H1 (cell line): ENCODE measurements at regions not wholly inside any gene's neighbourhood (a gene's known extent, or its start where the extent isn't known, plus 50 kb on each side); places are given as distances from the start of the nearest gene placed in this dataset.

Source experiments
- CTCF ChIA-PET: fragments of 300-600 bp; sonication (Branson Sonifier 250); formaldehyde crosslinking; loops from one replicate; lab custom pipeline; 2021; ENCODE audit not compliant: partially characterized antibody; lab: Charles Lee
- POLR2A ChIA-PET: fragments of 300-600 bp; sonication (Branson Sonifier 250); formaldehyde crosslinking; loops from one replicate; lab custom pipeline; 2021; ENCODE audit warnings: inconsistent platforms; ENCODE audit not compliant: partially characterized antibody; lab: Charles Lee
- DNase-seq, 2 experiments: peaks; one replicate each; pipeline versions ENCODE4 v3.0.0 to v3.0.0-alpha.2; 2010 to 2022; ENCODE audit warnings: low spot score in 2 of 2, low read depth in 1 of 2, mixed read lengths in 1 of 2
- FAIRE-seq: peaks from 2 replicates; lab custom pipeline; 2011; peaks lifted over from hg19 to GRCh38; lab: Jason Lieb, UNC
- H2AFZ ChIP-seq: 2 replicates; pipeline ENCODE4 v1.8.1; 2012; ENCODE audit warnings: low read length, inconsistent platforms
- H2AK5ac ChIP-seq: 2 replicates; pipeline ENCODE4 v1.6.1; 2013; ENCODE audit warnings: low read depth, low read length
- H2BK120ac ChIP-seq: replicated peaks from 2 replicates; pipeline ENCODE3; 2013; ENCODE audit warnings: low read depth, low read length, inconsistent platforms
- H2BK12ac ChIP-seq: 2 replicates; pipeline ENCODE4 v1.6.1; 2013; ENCODE audit warnings: low read depth, low read length
- H2BK15ac ChIP-seq: 2 replicates; pipeline ENCODE4 v1.6.1; 2013; ENCODE audit warnings: low read length
- H2BK20ac ChIP-seq: 2 replicates; pipeline ENCODE4 v1.6.1; 2013; ENCODE audit warnings: low read length
- H2BK5ac ChIP-seq: 2 replicates; pipeline ENCODE4 v1.6.1; 2013; ENCODE audit warnings: low read depth, low read length
- H3K14ac ChIP-seq: 2 replicates; pipeline ENCODE4 v1.6.1; 2013; ENCODE audit warnings: inconsistent platforms; ENCODE audit not compliant: insufficient read length
- H3K18ac ChIP-seq: 2 replicates; pipeline ENCODE4 v1.6.1; 2013; ENCODE audit warnings: low read length; ENCODE audit errors: extremely low read depth
- H3K23ac ChIP-seq: 2 replicates; pipeline ENCODE4 v1.6.1; 2013; ENCODE audit warnings: inconsistent platforms; ENCODE audit not compliant: insufficient read length
- H3K23me2 ChIP-seq: 2 replicates; pipeline ENCODE4 v1.6.1; 2013; ENCODE audit warnings: low read depth, low read length
- H3K27ac ChIP-seq: 2 replicates; pipeline ENCODE4 v1.6.1; 2011; ENCODE audit warnings: low read depth, low read length, inconsistent platforms
- H3K27me3 ChIP-seq, 4 experiments: replicated peaks in 1 of 4; 1 replicate in 1 of 4; 2 replicates in 3 of 4; pipeline versions ENCODE4 v1.6.1 to v1.8.1; 2011 to 2013; ENCODE audit warnings: low read length in 3 of 4, mild to moderate bottlenecking in 3 of 4, inconsistent platforms in 2 of 4, mixed read lengths in 2 of 4, moderate library complexity in 1 of 4; ENCODE audit not compliant: control insufficient read depth in 3 of 4, insufficient read depth in 3 of 4; ENCODE audit errors: extremely low read depth in 1 of 4
- H3K36me3 ChIP-seq, 4 experiments: 2 replicates each; pipeline versions ENCODE4 v1.6.1 to v1.8.1; 2011 to 2013; ENCODE audit warnings: mild to moderate bottlenecking in 4 of 4, low read length in 3 of 4, moderate library complexity in 2 of 4, control low read depth in 1 of 4, inconsistent platforms in 1 of 4; ENCODE audit not compliant: insufficient read depth in 4 of 4, control insufficient read depth in 2 of 4
- H3K4ac ChIP-seq: replicated peaks from 2 replicates; pipeline ENCODE3; 2013; ENCODE audit warnings: low read length, low read depth, mixed read lengths, inconsistent platforms; ENCODE audit not compliant: insufficient read length
- H3K4me1 ChIP-seq, 4 experiments: replicated peaks in 1 of 4; 1 replicate in 1 of 4; 2 replicates in 3 of 4; pipeline versions ENCODE4 v1.6.1 to v1.8.1; 2011 to 2013; ENCODE audit warnings: low read length in 3 of 4, inconsistent platforms in 2 of 4, mixed read lengths in 1 of 4; ENCODE audit not compliant: insufficient read depth in 4 of 4, control insufficient read depth in 3 of 4
- H3K4me2 ChIP-seq, 2 experiments: 2 replicates each; pipeline versions ENCODE4 v1.6.1 to v1.8.1; 2011 to 2013; ENCODE audit warnings: low read depth in 2 of 2, low read length in 2 of 2, control low read depth in 1 of 2, inconsistent platforms in 1 of 2, mild to moderate bottlenecking in 1 of 2; ENCODE audit not compliant: insufficient read depth in 1 of 2
- H3K4me3 ChIP-seq, 4 experiments: fragments of 200-600, 300-600 bp in 1 of 4; sonication (generic), shearing (Covaris generic), sonication (Bioruptor Twin) in 1 of 4; 2 replicates each; pipeline versions ENCODE4 v1.5.1 to v1.8.1; 2011 to 2016; ENCODE audit warnings: low read length in 4 of 4, low read depth in 3 of 4, control low read depth in 2 of 4, inconsistent platforms in 2 of 4, mild to moderate bottlenecking in 2 of 4, mixed read lengths in 1 of 4, moderate library complexity in 1 of 4; ENCODE audit not compliant: insufficient read depth in 2 of 4; ENCODE audit errors: extremely low read depth in 1 of 4
- H3K56ac ChIP-seq: replicated peaks from 2 replicates; pipeline ENCODE3; 2013; ENCODE audit warnings: low read depth, mild to moderate bottlenecking, mixed read lengths, low read length, inconsistent platforms; ENCODE audit not compliant: insufficient read length
- H3K79me1 ChIP-seq: 2 replicates; pipeline ENCODE4 v1.6.1; 2013; ENCODE audit warnings: low read depth, low read length, control low read depth
- H3K79me2 ChIP-seq, 2 experiments: 2 replicates each; pipeline versions ENCODE4 v1.6.1 to v1.8.1; 2012 to 2013; ENCODE audit warnings: low read length in 2 of 2, mild to moderate bottlenecking in 2 of 2, inconsistent platforms in 1 of 2; ENCODE audit not compliant: insufficient read depth in 2 of 2, control insufficient read depth in 1 of 2
- H3K9ac ChIP-seq, 4 experiments: replicated peaks in 1 of 4; 1 replicate in 1 of 4; 2 replicates in 3 of 4; pipeline versions ENCODE4 v1.6.1 to v1.8.1; 2011 to 2013; ENCODE audit warnings: low read depth in 3 of 4, low read length in 3 of 4, control low read depth in 2 of 4, mild to moderate bottlenecking in 2 of 4, moderate library complexity in 2 of 4, inconsistent platforms in 1 of 4; ENCODE audit errors: extremely low read depth in 1 of 4
- H3K9me3 ChIP-seq, 2 experiments: 2 replicates each; pipeline versions ENCODE4 v1.6.1 to v1.8.1; 2012 to 2013; ENCODE audit warnings: mild to moderate bottlenecking in 2 of 2, moderate library complexity in 2 of 2, control low read depth in 1 of 2, inconsistent platforms in 1 of 2, low read depth in 1 of 2, low read length in 1 of 2, mixed read lengths in 1 of 2; ENCODE audit not compliant: insufficient read depth in 2 of 2
- H4K20me1 ChIP-seq, 2 experiments: replicated peaks in 1 of 2; 2 replicates each; pipeline versions ENCODE3 to v1.8.1; 2011 to 2013; ENCODE audit warnings: inconsistent platforms in 2 of 2, low read length in 2 of 2, mild to moderate bottlenecking in 1 of 2; ENCODE audit not compliant: insufficient read depth in 2 of 2, control insufficient read depth in 1 of 2
- H4K5ac ChIP-seq: 2 replicates; pipeline ENCODE4 v1.6.1; 2013; ENCODE audit warnings: low read length, low read depth, mixed read lengths, inconsistent platforms; ENCODE audit not compliant: insufficient read length
- H4K8ac ChIP-seq: 2 replicates; pipeline ENCODE4 v1.8.0; 2013; ENCODE audit warnings: mild to moderate bottlenecking, moderate library complexity, low read length, inconsistent platforms; ENCODE audit not compliant: insufficient read depth; ENCODE audit errors: extremely low read depth
- H4K91ac ChIP-seq: replicated peaks from 2 replicates; pipeline ENCODE3; 2013; ENCODE audit warnings: low read length, mixed read lengths, inconsistent platforms; ENCODE audit not compliant: insufficient read length
- CBX8 ChIP-seq: fragments of 300-800, 300-1000 bp; sonication (generic); IDR thresholded peaks from 2 replicates; pipeline ENCODE4 v1.7.1; 2016; ENCODE audit warnings: low read depth, low read length, borderline replicate concordance
- CEBPB ChIP-seq: IDR thresholded peaks from 2 replicates; pipeline ENCODE4 v1.6.1; 2012; ENCODE audit warnings: low read depth, low read length
- CHD1 ChIP-seq: IDR thresholded peaks from 2 replicates; pipeline ENCODE4 v1.6.1; 2012; ENCODE audit warnings: low read depth, low read length, improper control_type of control experiment
- CTCF ChIP-seq, 3 experiments: IDR thresholded peaks; 1 replicate in 2 of 3; 2 replicates in 1 of 3; pipeline versions ENCODE4 v1.5.1 to v1.6.1; 2011; ENCODE audit warnings: low read length in 3 of 3, mild to moderate bottlenecking in 3 of 3, inconsistent platforms in 2 of 3, low read depth in 1 of 3, moderate library complexity in 1 of 3; ENCODE audit not compliant: insufficient read depth in 1 of 3; ENCODE audit errors: control extremely low read depth in 1 of 3
- EZH2 ChIP-seq: fragments of 200-600 bp; sonication (generic); IDR thresholded peaks from 2 replicates; pipeline ENCODE4 v1.7.1; 2012; ENCODE audit warnings: low read depth, mild to moderate bottlenecking, moderate library complexity, low read length, inconsistent platforms; ENCODE audit not compliant: severe bottlenecking
- JUN ChIP-seq: IDR thresholded peaks from 2 replicates; pipeline ENCODE4 v1.6.1; 2011; ENCODE audit warnings: low read depth, mild to moderate bottlenecking, improper control_type of control experiment, low read length
- SP4 ChIP-seq: IDR thresholded peaks from 2 replicates; pipeline ENCODE4 v1.6.1; 2012; ENCODE audit warnings: low read length, inconsistent platforms
- TEAD4 ChIP-seq: IDR thresholded peaks from 2 replicates; pipeline ENCODE4 v1.6.1; 2012; ENCODE audit warnings: low read depth, low read length, inconsistent platforms, mixed read lengths
- WGBS, 2 experiments: shearing (Covaris generic) in 1 of 2; methylation state at CpG; one replicate each; pipeline versions ENCODE4 v1.1.6 to v1.1.7; 2013 to 2015; ENCODE audit warnings: low lambda C conversion rate in 2 of 2, mixed read lengths in 2 of 2, inconsistent platforms in 1 of 2, low coverage in 1 of 2, missing lambda C conversion rate in 1 of 2; ENCODE audit not compliant: insufficient replicate concordance in 2 of 2, insufficient coverage in 1 of 2, insufficient read length in 1 of 2; ENCODE audit errors: extremely low coverage in 1 of 2, missing lambda C conversion rate in 1 of 2; 5-methylcytosine and 5-hydroxymethylcytosine counted together
- TF ChIP-seq, protein P1 (sequence below): IDR thresholded peaks from 2 replicates; pipeline ENCODE4 v1.6.1; 2012; ENCODE audit warnings: inconsistent platforms

GRCh38 chr18:27713037-27713737 lies 463.7 kb downstream of the CDH2 start:
- Histone ChIP-seq H3K4ac (no peak overlapping the region), H3K14ac (no peak overlapping the region), H2AK5ac (no peak overlapping the region), H3K56ac (no peak overlapping the region), H4K91ac (no peak overlapping the region), H3K27ac (no peak overlapping the region), H4K5ac (no peak overlapping the region), H2AFZ (no peak overlapping the region), H2BK12ac (no peak overlapping the region), H3K4me1 (peaks cover 8 to 26% (median 17%) of the 10 kb centered on the region in 4 experiments; a peak in 5 of 7 replicates), H3K9ac (no peak overlapping the region), H3K27me3 (no peaks in the 10 kb centered on the region), H2BK120ac (no peak overlapping the region)
- ChIA-PET CTCF (interaction anchor here (0.7 to 2.3 kb wide), 4 partner anchors 28 to 42 kb away, joined by 3 to 8 read pairs (median 6); no protein-coding TSS in a partner anchor), POLR2A (no interaction called here)
- 5% methylated on average over 2 of the region's 2 CpGs; no CpG with 5 or more reads in 1 of the 2 experiments for whole genome bisulfite sequencing, 2 experiments
- no peak for FAIRE-seq
- no peak for TF ChIP-seq JUN
- TF ChIP-seq EZH2, result no peak
- TF ChIP-seq CHD1, result no peak
- no peak for TF ChIP-seq CTCF (IDR thresholded peaks at IDR 0.05; ENCODE audit: control extremely low read depth in 1 of 3, insufficient read depth in 1 of 3, low read depth in 1 of 3, low read length in 3 of 3)
- TF ChIP-seq CEBPB, result peak; percentile 52; the same call in 1 of the 2 replicates
- TF ChIP-seq SP4, result no peak
- no peak for TF ChIP-seq TEAD4
- TF ChIP-seq CBX8, result no peak
- TF ChIP-seq, protein P1, sequence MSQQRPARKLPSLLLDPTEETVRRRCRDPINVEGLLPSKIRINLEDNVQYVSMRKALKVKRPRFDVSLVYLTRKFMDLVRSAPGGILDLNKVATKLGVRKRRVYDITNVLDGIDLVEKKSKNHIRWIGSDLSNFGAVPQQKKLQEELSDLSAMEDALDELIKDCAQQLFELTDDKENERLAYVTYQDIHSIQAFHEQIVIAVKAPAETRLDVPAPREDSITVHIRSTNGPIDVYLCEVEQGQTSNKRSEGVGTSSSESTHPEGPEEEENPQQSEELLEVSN, result no peak
- TF ChIP-seq, all 59 proteins: peak for 1
- Histone ChIP-seq H3K18ac (no peak overlapping the region), H2BK15ac (no peak overlapping the region), H3K4me2 (peak overlapping the region; percentile 13 to 24; a peak in 2 of 4 replicates), H3K79me1 (no peaks in the 10 kb centered on the region), H4K20me1 (no peaks in the 10 kb centered on the region), H3K79me2 (no peaks in the 10 kb centered on the region), H3K23ac (no peak overlapping the region), H3K4me3 (no peak overlapping the region; a peak in 2 of 8 replicates), H2BK5ac (no peak overlapping the region), H2BK20ac (no peak overlapping the region), H4K8ac (no peak overlapping the region), H3K36me3 (no peaks in the 10 kb centered on the region), H3K23me2 (no peaks in the 10 kb centered on the region), H3K9me3 (no peaks in the 10 kb centered on the region)
- DNase-seq, result no peak
